Ecto neural progenitor cell (in vitro differentiated cells): ENCODE measurements at regions not wholly inside any gene's neighbourhood (a gene's known extent, or its start where the extent isn't known, plus 50 kb on each side); places are given as distances from the start of the nearest gene placed in this dataset.

ENCODE experiments used
- DNase-seq: peaks from one replicate; pipeline ENCODE4 v3.0.0-alpha.2; 2018; ENCODE audit warnings: low spot score

DNA sequence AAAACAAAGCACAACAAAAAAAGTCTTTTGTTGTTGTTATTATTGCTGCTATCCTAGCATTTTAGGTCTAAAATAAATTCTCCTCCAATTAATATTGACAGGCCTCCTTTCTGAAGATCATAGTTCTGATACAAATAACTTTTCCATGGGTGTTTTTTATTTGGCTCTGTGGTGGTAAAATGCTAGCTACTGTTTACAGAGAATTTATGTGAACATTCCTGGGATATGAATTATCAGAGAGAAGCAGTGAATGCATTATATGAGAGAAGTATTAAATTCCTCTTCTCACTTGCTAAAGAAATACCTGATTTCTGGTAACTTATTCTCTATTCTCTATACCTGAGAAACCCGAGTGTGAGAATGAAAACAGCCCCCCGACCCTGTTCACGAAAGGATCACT, 57.5 kb upstream of the TMCO5A start:
- DNase-seq, result no peak

DNA sequence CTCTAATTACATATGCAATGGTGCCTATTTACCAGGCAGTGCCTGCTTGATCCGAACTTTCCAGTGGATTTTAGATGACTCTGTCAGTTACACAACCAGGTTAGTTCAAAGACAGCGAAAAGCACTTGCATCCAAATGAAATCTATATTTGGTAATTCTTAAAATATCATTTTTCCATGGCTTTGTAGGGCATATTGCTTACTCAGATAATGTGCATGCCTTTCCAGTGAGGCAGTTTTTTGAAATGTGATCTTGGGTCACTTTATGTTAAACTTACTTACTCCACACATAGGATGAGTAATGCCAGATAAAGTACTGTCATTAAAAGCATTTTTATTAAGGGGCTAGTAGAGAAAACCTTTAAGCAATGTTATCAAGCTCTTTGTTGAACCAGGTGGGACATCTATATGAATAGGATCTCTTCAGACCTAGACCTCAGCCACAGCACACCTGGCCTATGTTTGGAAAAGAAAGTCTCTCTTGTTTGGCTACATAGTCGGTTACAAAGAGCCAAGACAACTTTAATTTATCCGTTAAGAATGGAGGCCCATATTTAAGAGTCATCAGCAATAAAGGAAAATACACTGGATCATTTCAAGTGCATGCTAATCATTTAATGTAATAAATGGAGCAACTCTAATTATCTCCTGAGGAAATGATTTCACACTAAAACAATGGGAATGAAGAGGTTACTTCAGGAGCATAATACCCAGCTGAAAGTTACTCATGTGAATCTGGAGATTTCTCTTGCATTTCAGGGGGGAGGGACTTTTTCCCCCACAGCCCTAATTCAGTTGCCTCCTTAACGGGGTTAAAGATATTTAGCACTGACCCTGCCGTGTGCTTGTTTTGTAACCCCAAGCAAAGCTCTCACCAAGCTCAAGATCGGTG, 56.3 kb upstream of the TMCO5A start:
- DNase-seq, result no peak

DNA sequence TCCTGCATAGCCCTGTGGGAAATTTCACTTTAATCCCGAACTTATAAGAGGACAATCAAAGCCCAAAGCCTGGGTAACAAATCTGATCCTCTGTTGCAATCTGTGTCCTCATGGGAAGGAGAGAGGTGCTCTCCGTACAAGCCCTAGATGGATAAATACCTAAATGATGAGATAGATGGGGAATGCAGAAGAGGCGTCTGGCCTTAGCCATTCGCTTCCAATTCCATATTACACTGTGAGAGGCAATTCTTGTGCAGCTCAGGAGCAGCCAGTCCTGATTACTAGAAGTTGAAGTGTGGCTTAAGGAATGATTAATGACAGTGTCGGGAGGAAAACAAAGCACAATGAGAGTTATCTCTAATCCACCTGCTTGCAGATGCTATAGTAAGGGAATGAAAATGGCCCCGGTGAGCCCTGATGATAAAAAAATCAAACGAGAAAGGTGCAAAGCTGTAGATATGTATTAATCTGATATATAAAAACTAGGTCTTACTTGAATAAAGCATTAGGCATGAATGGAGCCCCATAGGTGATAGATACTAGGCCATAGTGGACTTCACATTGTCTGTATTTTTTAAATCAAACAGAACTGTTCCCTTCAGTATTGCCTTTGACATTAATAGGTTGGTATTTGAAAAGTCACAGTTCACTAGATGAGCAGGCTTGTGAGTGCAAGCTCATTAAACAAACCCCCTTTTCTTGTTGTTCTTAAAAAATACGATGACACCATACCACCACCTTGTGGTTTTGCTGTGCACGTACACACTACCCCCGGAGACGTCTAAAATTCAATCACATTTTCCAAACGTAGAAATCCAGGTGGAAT, 54.2 kb upstream of the TMCO5A start:
- DNase-seq, result no peak

DNA sequence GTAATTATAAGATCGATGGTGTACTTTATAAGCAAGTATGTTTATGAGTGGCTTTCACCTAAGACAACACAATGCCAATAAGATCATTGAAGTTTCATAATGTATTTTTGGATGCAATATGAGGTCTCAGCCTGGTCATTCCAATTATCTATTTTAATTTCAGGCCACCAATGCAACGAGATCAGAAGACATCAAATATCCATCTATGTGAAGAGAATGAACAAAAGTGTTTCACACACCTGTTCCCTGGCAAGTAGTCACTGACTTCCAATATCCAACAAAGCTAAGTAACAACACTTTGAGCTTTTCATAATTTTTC, 53.6 kb upstream of the TMCO5A start:
- DNase-seq, result no peak

DNA sequence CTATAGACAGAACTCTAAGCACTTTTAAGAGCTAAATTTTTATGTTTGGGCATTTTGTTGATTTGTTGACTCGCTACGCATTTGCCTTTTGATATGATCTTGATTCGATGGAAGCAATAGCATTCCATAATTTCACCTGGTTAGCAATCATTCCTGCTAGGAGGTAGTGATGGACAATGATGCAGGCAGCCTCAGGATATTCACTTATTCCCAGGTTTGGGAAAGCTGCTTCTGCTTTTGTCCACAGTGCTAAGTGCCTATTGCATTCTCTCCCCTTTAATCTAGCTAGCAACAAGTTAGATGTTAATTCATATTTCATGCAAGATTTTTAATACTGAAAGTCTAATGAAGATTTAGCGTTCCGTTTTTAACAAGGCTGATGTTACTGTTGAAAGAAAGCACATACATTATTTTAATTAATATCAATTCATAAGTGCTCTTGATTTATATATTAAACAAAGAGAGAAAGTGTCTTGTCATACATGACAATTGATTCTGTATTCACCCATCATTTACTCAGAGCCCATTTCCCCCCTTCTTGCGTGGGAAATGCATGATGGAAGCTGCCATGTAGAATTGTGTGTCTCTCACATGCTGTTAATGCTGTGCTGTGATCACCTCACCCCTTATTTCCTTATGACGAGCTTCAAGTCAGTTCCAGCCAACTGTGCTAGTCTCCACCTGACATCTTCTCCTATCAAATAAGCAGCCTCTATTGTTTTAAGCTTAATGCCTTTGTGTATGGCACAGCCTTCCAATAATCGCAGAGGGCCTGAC, 53.0 kb upstream of the TMCO5A start:
- no peak for DNase-seq

DNA sequence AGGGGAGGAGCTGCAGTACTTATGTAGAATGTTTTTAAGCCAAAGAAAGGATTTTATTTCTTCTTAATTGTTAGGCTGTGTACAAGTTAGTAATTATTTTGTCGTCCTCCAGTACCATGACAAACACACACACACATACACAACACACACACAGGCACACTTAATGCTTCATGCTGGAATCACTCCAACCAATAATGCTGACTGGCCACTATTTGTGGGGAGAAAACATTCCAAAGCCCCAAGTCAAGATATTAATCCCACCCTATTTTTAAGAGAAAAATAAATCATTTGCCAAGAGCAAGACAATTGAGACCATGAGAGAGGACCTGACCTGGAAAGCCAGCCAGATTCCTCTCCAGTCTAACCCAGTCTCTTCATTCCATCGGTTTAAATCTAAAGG, 51.8 kb upstream of the TMCO5A start:
- DNase-seq, result no peak
